ENCODE measurements at regions not wholly inside any gene's neighbourhood (a gene's known extent, or its start where the extent isn't known, plus 50 kb on each side); places are given as distances from the start of the nearest gene placed in this dataset.
A peak's percentile ranks its signal among the peaks of the same experiment; 100 is the strongest.

- peak; percentile 5 for DNase-seq (ENCODE audit: low read depth)
- TF ChIP-seq CTCF (conservative IDR thresholded peaks at IDR 0.05; ENCODE audit: control insufficient read depth, insufficient read depth, low read depth, low read length) = no peak
- no peak overlapping the region for H3K4me3 ChIP-seq (ENCODE audit: control insufficient read depth, low read depth, low read length)
Measured at GRCh38 chr11:23585416-23586104, 725.3 kb upstream of the CCDC179 start.

GRCh38 chr11:23586173-23586572 lies 725.9 kb upstream of the CCDC179 start:
- DNase-seq (ENCODE audit: low read depth) = no peak
- no peak overlapping the region for H3K4me3 ChIP-seq (ENCODE audit: control insufficient read depth, low read depth, low read length)
- TF ChIP-seq CTCF (conservative IDR thresholded peaks at IDR 0.05; ENCODE audit: control insufficient read depth, insufficient read depth, low read depth, low read length) = no peak

- no peak overlapping the region for H3K4me3 ChIP-seq (ENCODE audit: control insufficient read depth, low read depth, low read length)
- DNase-seq (ENCODE audit: low read depth) = no peak
- no peak for TF ChIP-seq CTCF (conservative IDR thresholded peaks at IDR 0.05; ENCODE audit: control insufficient read depth, insufficient read depth, low read depth, low read length)
Measured at GRCh38 chr11:23590596-23591308, 730.5 kb upstream of the CCDC179 start.

GRCh38 chr11:23594755-23595154 lies 734.5 kb upstream of the CCDC179 start:
- DNase-seq (ENCODE audit: low read depth) = no peak
- no peak overlapping the region for H3K4me3 ChIP-seq (ENCODE audit: control insufficient read depth, low read depth, low read length)
- TF ChIP-seq CTCF (conservative IDR thresholded peaks at IDR 0.05; ENCODE audit: control insufficient read depth, insufficient read depth, low read depth, low read length) = no peak

GRCh38 chr11:23604966-23605365 lies 744.7 kb upstream of the CCDC179 start:
- H3K4me3 ChIP-seq (ENCODE audit: control insufficient read depth, low read depth, low read length) = no peak overlapping the region
- no peak for DNase-seq (ENCODE audit: low read depth)
- TF ChIP-seq CTCF (conservative IDR thresholded peaks at IDR 0.05; ENCODE audit: control insufficient read depth, insufficient read depth, low read depth, low read length) = no peak

- DNase-seq (ENCODE audit: low read depth) = no peak
- no peak overlapping the region for H3K4me3 ChIP-seq (ENCODE audit: control insufficient read depth, low read depth, low read length)
- TF ChIP-seq CTCF (conservative IDR thresholded peaks at IDR 0.05; ENCODE audit: control insufficient read depth, insufficient read depth, low read depth, low read length) = no peak
Measured at GRCh38 chr11:23606191-23606590, 745.9 kb upstream of the CCDC179 start.
